ENCODE measurements at regions not wholly inside any gene's neighbourhood (a gene's known extent, or its start where the extent isn't known, plus 50 kb on each side); places are given as distances from the start of the nearest gene placed in this dataset.

GRCh38 chr7:13159467-13160184 is 472.2 kb downstream of the ARL4A start:
- no peak for DNase-seq

GRCh38 chr7:13161125-13161524 is 473.7 kb downstream of the ARL4A start:
- DNase-seq: no peak

- DNase-seq: no peak
Observed at GRCh38 chr7:13165854-13166253, 478.4 kb downstream of the ARL4A start.

GRCh38 chr7:13166801-13167200 is 479.4 kb downstream of the ARL4A start:
- no peak for DNase-seq

- DNase-seq: no peak
Observed at GRCh38 chr7:13169356-13169755, 481.9 kb downstream of the ARL4A start.

GRCh38 chr7:13174991-13175390 is 487.6 kb downstream of the ARL4A start:
- DNase-seq: no peak

- DNase-seq: peak; percentile 89
Observed at GRCh38 chr7:13179011-13179582, 491.7 kb downstream of the ARL4A start.

- DNase-seq: peak; percentile 38
Observed at GRCh38 chr7:13179775-13180523, 492.5 kb downstream of the ARL4A start.

GRCh38 chr7:13181216-13181615 is 493.8 kb downstream of the ARL4A start:
- peak; percentile 31 for DNase-seq

GRCh38 chr7:13185139-13185538 is 497.7 kb downstream of the ARL4A start:
- DNase-seq: no peak

GRCh38 chr7:13188236-13188805 is 500.9 kb downstream of the ARL4A start:
- DNase-seq: no peak

GRCh38 chr7:13188922-13189321 is 501.5 kb downstream of the ARL4A start:
- no peak for DNase-seq

GRCh38 chr7:13189668-13190067 is 502.2 kb downstream of the ARL4A start:
- no peak for DNase-seq

GRCh38 chr7:13197501-13197900 is 510.1 kb downstream of the ARL4A start:
- DNase-seq: no peak

- DNase-seq: no peak
Observed at GRCh38 chr7:13198036-13198435, 510.6 kb downstream of the ARL4A start.

GRCh38 chr7:13198727-13199126 is 511.3 kb downstream of the ARL4A start:
- DNase-seq: no peak

GRCh38 chr7:13201628-13202027 is 514.2 kb downstream of the ARL4A start:
- no peak for DNase-seq

GRCh38 chr7:13217768-13218167 is 530.3 kb downstream of the ARL4A start:
- no peak for DNase-seq

- no peak for DNase-seq
Observed at GRCh38 chr7:13225068-13225467, 537.6 kb downstream of the ARL4A start.

GRCh38 chr7:13226385-13226784 is 539.0 kb downstream of the ARL4A start:
- DNase-seq: no peak

GRCh38 chr7:13231216-13231615 is 543.8 kb downstream of the ARL4A start:
- DNase-seq: no peak

- DNase-seq: no peak
Observed at GRCh38 chr7:13235436-13235835, 548.0 kb downstream of the ARL4A start.

- no peak for DNase-seq
Observed at GRCh38 chr7:13236026-13236425, 548.6 kb downstream of the ARL4A start.

- DNase-seq: no peak
Observed at GRCh38 chr7:13240349-13240748, 552.9 kb downstream of the ARL4A start.
